ENCODE measurements at regions not wholly inside any gene's neighbourhood (a gene's known extent, or its start where the extent isn't known, plus 50 kb on each side); places are given as distances from the start of the nearest gene placed in this dataset.

- no peak for TF ChIP-seq PURB (CRISPR knock-in tag; IDR thresholded peaks at IDR 0.05; ENCODE audit: low read depth)
- TF ChIP-seq MXI1 (IDR thresholded peaks at IDR 0.05; ENCODE audit: low read depth, low read length) = no peak
- no peak for TF ChIP-seq HNRNPUL1 (IDR thresholded peaks at IDR 0.05; ENCODE audit: low read length)
- TF ChIP-seq EP300 (IDR thresholded peaks at IDR 0.05; ENCODE audit: low read length) = no peak
Observed at GRCh38 chr13:107141767-107142166, 573.8 kb upstream of the ARGLU1 start.

All from K562 (cell line).